Sigmoid colon (tissue), 6 donors: ENCODE measurements at regions not wholly inside any gene's neighbourhood (a gene's known extent, or its start where the extent isn't known, plus 50 kb on each side); places are given as distances from the start of the nearest gene placed in this dataset.

ENCODE experiments used
- DNase-seq: peaks from one replicate; pipeline ENCODE4 v3.0.0-alpha.2; 2019
- H3K27ac ChIP-seq, 4 donors: fragments of 200-600 bp; sonication (generic); one replicate each; pipeline ENCODE4 v1.5.1; 2016 to 2019; ENCODE audit warnings: mild to moderate bottlenecking in 1 of 4
- H3K27me3 ChIP-seq, 3 donors: fragments of 200-600 bp; sonication (generic); one replicate each; pipeline ENCODE4 v1.5.1; 2019; ENCODE audit warnings: mild to moderate bottlenecking in 1 of 3
- H3K36me3 ChIP-seq, 4 donors: fragments of 200-600 bp; sonication (generic); one replicate each; pipeline ENCODE4 v1.5.1; 2016 to 2019
- H3K4me1 ChIP-seq, 4 donors: fragments of 200-600 bp; sonication (generic); one replicate each; pipeline ENCODE4 v1.5.1; 2017 to 2019
- H3K4me3 ChIP-seq, 4 donors: fragments of 200-600 bp; sonication (generic); one replicate each; pipeline ENCODE4 v1.5.1; 2017 to 2019; ENCODE audit warnings: mild to moderate bottlenecking in 2 of 4, moderate library complexity in 1 of 4
- H3K9me3 ChIP-seq, 4 donors: fragments of 200-600 bp in 3 of 4; sonication (generic) in 3 of 4; one replicate each; pipeline versions ENCODE4 v1.5.1 to v1.6.1; 2013 to 2019
- CTCF ChIP-seq, 4 experiments: fragments of 450-650 bp in 3 of 4; fragments of 200-600 bp in 1 of 4; IDR thresholded peaks; one replicate each; pipeline ENCODE4 v1.5.1; 2016 to 2019; ENCODE audit warnings: antibody characterized with exemption in 4 of 4, mild to moderate bottlenecking in 3 of 4, moderate library complexity in 2 of 4
- EP300 ChIP-seq, 4 donors: sonication (generic); formaldehyde crosslinking; IDR thresholded peaks; one replicate each; pipeline ENCODE4 v1.6.1; 2017; ENCODE audit warnings: antibody characterized with exemption in 4 of 4
- POLR2A ChIP-seq, 2 donors: fragments of 450-650 bp; IDR thresholded peaks; one replicate each; pipeline ENCODE4 v1.6.1; 2016; ENCODE audit warnings: antibody characterized with exemption in 2 of 2, mild to moderate bottlenecking in 2 of 2, moderate library complexity in 2 of 2
- POLR2AphosphoS5 ChIP-seq, 4 donors: sonication (generic); formaldehyde crosslinking; IDR thresholded peaks; one replicate each; pipeline ENCODE4 v1.6.1; 2017; ENCODE audit warnings: antibody characterized with exemption in 4 of 4
- WGBS, 2 donors: extraction: QIAGEN DNeasy Blood & Tissue Kit; methylation state at CpG; one replicate each; pipeline ENCODE4 v1.1.7; 2013; 5-methylcytosine and 5-hydroxymethylcytosine counted together
- intact Hi-C: fragments of 100-400 bp; cut with DNase I; formaldehyde crosslinking; loops from one replicate; pipeline ENCODE4 v1.15.1; 2023
- donor health status: healthy with polysubstance abuse.
- donor health status: healthy.

- peaks cover 0 to 2% (median 0%) of the 10 kb centered on the region in 4 donors for H3K9me3 ChIP-seq
- no peak overlapping the region for H3K4me3 ChIP-seq
- no peaks in the 10 kb centered on the region for H3K4me1 ChIP-seq
- DNase-seq, result no peak
- intact Hi-C loops, result no loop called here
- H3K27ac ChIP-seq, result no peak overlapping the region
- no peaks in the 10 kb centered on the region for H3K36me3 ChIP-seq
- H3K27me3 ChIP-seq, result no peaks in the 10 kb centered on the region
- TF ChIP-seq EP300 (IDR thresholded peaks at IDR 0.05), result no peak
- no peak for TF ChIP-seq POLR2A (IDR thresholded peaks at IDR 0.05)
- no peak for TF ChIP-seq POLR2AphosphoS5 (IDR thresholded peaks at IDR 0.05)
- no peak for TF ChIP-seq CTCF (IDR thresholded peaks at IDR 0.05)
These were observed 180.9 kb downstream of the ZNF621 start for GRCh38 chr3:40705663-40706062.

- DNase-seq, result no peak
- H3K27me3 ChIP-seq, result no peaks in the 10 kb centered on the region
- intact Hi-C loops, result no loop called here
- no peaks in the 10 kb centered on the region for H3K36me3 ChIP-seq
- H3K4me1 ChIP-seq, result no peaks in the 10 kb centered on the region
- no peak overlapping the region for H3K27ac ChIP-seq
- H3K9me3 ChIP-seq, result no peaks in the 10 kb centered on the region
- H3K4me3 ChIP-seq, result no peak overlapping the region
- TF ChIP-seq EP300 (IDR thresholded peaks at IDR 0.05) (no peak), POLR2AphosphoS5 (IDR thresholded peaks at IDR 0.05) (no peak), CTCF (IDR thresholded peaks at IDR 0.05) (no peak), POLR2A (IDR thresholded peaks at IDR 0.05) (no peak)
These were observed 188.5 kb downstream of the ZNF621 start for GRCh38 chr3:40713306-40713705.

GRCh38 chr3:40713795-40714194 is 189.0 kb downstream of the ZNF621 start:
- Histone ChIP-seq H3K9me3 (no peaks in the 10 kb centered on the region), H3K4me3 (no peak overlapping the region), H3K27me3 (no peaks in the 10 kb centered on the region), H3K36me3 (no peaks in the 10 kb centered on the region), H3K27ac (no peak overlapping the region), H3K4me1 (no peaks in the 10 kb centered on the region)
- intact Hi-C loops, result no loop called here
- WGBS, 2 donors, result 68 to 88% methylated on average over 6 of the region's 6 CpGs
- TF ChIP-seq EP300 (IDR thresholded peaks at IDR 0.05) (no peak), POLR2AphosphoS5 (IDR thresholded peaks at IDR 0.05) (no peak), POLR2A (IDR thresholded peaks at IDR 0.05) (no peak), CTCF (IDR thresholded peaks at IDR 0.05) (no peak)
- no peak for DNase-seq

- intact Hi-C loops, result no loop called here
- H3K4me1 ChIP-seq, result no peaks in the 10 kb centered on the region
- WGBS, 2 donors, result 75 to 84% methylated on average over 10 of the region's 10 CpGs
- no peak for DNase-seq
- H3K27ac ChIP-seq, result no peak overlapping the region
- H3K9me3 ChIP-seq, result no peaks in the 10 kb centered on the region
- H3K36me3 ChIP-seq, result no peaks in the 10 kb centered on the region
- H3K27me3 ChIP-seq, result no peaks in the 10 kb centered on the region
- H3K4me3 ChIP-seq, result no peak overlapping the region
- no peak for TF ChIP-seq EP300 (IDR thresholded peaks at IDR 0.05)
- TF ChIP-seq POLR2A (IDR thresholded peaks at IDR 0.05), result no peak
- TF ChIP-seq CTCF (IDR thresholded peaks at IDR 0.05), result no peak
- TF ChIP-seq POLR2AphosphoS5 (IDR thresholded peaks at IDR 0.05), result no peak
These were observed 190.1 kb downstream of the ZNF621 start for GRCh38 chr3:40714771-40715345.

GRCh38 chr3:40715551-40715950 is 190.8 kb downstream of the ZNF621 start:
- no peak overlapping the region for H3K4me3 ChIP-seq
- no peaks in the 10 kb centered on the region for H3K4me1 ChIP-seq
- H3K36me3 ChIP-seq, result no peaks in the 10 kb centered on the region
- no peak overlapping the region for H3K27ac ChIP-seq
- no peaks in the 10 kb centered on the region for H3K27me3 ChIP-seq
- no peaks in the 10 kb centered on the region for H3K9me3 ChIP-seq
- no peak for DNase-seq
- TF ChIP-seq EP300 (IDR thresholded peaks at IDR 0.05), result no peak
- TF ChIP-seq POLR2AphosphoS5 (IDR thresholded peaks at IDR 0.05), result no peak
- no peak for TF ChIP-seq CTCF (IDR thresholded peaks at IDR 0.05)
- no peak for TF ChIP-seq POLR2A (IDR thresholded peaks at IDR 0.05)
- intact Hi-C loops, result no loop called here
